ENCODE measurements at regions not wholly inside any gene's neighbourhood (a gene's known extent, or its start where the extent isn't known, plus 50 kb on each side); places are given as distances from the start of the nearest gene placed in this dataset.
A peak's percentile ranks its signal among the peaks of the same experiment; 100 is the strongest.
"Not testable (repeated sequence)": the region's sequence is repeated elsewhere in the genome, so short reads cannot be mapped to it uniquely, and the experiment has no call there.

DNA sequence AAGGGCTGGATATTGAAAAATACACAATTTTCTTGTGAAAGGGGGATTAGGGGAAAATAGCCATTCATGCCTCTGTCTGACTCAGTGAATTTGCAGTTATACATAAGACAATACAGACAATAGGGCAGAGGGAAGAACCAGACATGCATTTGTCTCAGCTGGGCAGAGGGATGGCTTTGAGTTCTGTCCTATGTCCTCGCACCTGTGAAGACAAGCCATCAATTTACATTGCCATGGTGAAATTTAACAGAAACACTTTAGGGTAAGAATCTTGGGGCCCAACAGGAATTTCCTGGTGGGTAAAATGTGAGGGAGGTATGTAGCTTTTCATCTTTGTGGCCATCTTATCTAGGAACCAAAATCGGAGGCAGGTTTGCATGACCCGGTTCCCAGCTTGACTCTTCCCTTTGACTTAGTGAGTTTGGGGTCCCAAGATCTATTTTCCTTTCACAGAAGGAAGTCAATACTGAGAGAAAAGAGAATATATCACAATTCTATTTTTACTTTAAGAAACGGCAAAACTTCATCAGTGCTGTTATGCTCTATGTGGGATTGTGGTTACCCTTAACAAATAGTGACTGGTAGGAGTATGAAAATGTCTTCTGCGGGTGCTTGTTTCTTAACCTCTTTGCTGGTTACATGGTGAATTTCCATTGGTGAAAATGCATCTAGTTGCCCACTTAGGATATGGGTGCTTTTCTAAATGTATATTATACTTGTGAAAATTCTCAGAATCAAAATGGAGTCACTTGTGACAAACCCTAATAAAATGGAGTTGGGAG, 221.8 kb downstream of the SPP2 start:
- peak in 1 of 2 experiments; percentile 19 for DNase-seq

DNA sequence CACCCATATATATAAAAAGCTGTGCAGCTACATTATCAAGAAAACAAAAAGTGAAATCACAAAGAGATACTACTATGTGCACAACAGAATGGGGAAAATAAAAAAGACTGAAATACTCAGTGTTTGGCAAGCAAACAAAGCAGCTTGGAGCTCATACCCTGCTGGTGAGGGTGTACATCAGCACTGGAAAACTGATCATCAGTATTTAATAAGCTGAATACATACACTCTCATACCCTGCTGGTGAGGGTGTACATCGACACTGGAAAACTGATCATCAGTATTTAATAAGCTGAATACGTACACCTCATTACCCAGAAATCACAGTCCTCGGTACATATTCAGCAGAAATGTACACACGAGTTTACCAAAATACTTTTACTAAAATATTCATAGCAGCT, 220.8 kb downstream of the SPP2 start:
- DNase-seq = no peak

GRCh38 chr2:234269769-234270204, 219.3 kb downstream of the SPP2 start:
- no peak for DNase-seq

- no peak for DNase-seq
These were observed 217.0 kb downstream of the SPP2 start for GRCh38 chr2:234267534-234267933.

GRCh38 chr2:234266952-234267351, 216.4 kb downstream of the SPP2 start:
- DNase-seq = no peak

GRCh38 chr2:234265206-234265605, 214.7 kb downstream of the SPP2 start:
- DNase-seq = no peak

GRCh38 chr2:234261736-234262135, 211.2 kb downstream of the SPP2 start:
- DNase-seq = no peak

GRCh38 chr2:234259440-234259839, 208.9 kb downstream of the SPP2 start:
- DNase-seq = no peak

GRCh38 chr2:234258562-234259141, 208.2 kb downstream of the SPP2 start:
- DNase-seq = peak in 1 of 2 experiments; percentile 34

DNA sequence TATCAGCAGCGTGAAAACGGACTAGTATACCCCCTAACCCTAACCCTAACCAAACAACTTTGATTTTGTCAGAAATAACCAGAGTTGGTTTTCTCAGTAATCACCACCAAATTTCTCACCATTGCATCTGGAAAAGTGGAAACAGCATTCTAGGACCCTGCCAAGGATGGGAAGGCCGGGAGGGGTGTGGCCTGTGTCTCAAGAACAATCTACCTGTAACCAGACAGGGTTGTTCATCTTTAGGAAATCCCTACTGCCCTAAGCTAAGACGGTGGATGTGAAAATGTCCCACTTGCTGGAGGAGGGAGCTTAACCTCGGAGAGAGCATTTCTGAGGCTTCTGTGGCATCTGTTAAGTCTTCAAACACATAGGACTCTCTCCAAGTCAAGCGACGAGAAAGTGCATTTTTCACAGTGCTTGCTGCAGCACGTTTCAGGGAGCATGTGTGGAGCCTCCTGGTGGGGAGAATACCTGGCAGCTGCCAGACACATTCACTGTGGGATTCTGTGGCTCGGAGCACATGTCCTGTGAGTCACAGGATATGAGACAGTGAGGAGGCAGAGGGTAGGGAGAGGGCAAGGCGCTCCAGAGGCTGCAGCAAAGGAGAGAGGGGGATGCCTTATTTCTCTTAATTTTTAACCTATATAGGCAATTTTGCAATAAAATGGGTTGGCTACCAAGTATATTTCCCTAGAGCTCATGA, 207.5 kb downstream of the SPP2 start:
- DNase-seq = peak; percentile 48 to 56

GRCh38 chr2:234256516-234256915, 206.0 kb downstream of the SPP2 start:
- no peak for DNase-seq

- DNase-seq = no peak
These were observed 204.4 kb downstream of the SPP2 start for GRCh38 chr2:234254783-234255521.

DNA sequence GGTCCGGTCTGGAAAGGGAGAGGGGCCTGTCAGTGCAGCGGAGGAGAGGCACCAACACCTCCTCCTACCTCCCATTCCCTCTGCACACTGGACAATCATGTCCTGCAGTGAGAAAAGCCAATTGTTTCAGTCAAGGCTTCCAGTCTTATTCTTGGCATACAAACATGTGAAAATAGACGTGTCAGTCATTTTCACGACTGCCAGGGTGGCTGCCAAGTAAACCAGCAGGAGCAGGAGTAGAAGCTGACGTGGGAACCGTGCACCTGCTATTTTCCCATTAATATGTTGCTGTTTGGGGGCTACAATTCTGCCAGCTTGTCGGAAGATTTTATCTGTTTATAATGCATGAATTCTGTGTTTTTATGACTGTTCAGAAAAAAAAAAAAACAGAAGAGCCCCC, 202.3 kb downstream of the SPP2 start:
- DNase-seq = no peak

- no peak for DNase-seq
These were observed 201.1 kb downstream of the SPP2 start for GRCh38 chr2:234251326-234252271.

DNA sequence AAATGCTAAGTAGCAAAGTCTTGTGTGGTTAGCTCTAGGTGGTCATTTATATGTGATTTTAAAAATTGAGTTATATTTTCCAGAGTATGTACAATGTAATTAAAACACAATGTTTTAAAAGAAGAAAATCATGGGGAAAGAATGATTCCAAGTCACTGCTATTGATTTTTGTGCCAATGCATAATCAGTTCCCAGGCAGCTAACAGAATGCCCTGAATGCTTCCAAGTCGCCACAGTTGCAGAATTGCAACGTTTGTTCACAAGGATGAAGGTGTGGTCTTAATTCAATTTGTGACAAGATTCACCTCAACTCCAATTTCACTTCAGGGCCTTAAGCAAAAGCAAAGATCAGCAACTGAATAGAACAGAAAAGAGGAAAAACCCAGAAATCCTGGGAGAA, 200.4 kb downstream of the SPP2 start:
- DNase-seq = no peak

GRCh38 chr2:234249873-234250272, 199.4 kb downstream of the SPP2 start:
- DNase-seq = no peak

DNA sequence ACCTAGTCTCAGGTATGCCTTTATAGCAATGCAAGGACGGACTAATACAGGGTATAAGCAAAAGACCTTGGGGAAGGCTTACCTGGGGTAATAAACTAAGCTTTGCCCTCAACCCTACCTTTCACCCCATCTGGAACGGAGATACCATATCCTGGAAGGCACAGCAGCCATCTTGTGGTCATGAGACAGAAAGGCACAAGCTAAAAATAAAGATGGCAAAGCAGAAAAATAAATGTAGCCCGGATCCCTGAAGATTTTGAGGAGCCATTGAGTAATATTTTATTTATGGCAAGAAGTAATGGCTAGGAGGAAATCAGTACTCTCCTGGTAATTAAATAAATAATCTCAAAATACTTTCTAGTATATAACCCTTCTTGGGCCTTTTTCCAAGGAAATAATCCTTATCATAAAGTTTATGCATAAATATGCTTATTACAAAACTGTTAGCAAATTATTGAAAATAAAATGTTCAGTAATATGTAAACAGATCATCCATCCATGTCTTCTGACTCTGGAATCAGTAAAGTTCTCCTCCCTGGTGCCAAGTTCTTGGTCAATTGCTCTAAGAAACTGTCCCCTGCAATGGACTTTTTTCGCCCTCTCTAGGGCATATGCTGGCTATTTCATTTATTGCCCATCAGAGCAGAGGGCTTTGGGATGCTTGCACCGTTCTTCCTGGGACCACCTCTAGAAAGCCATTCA, 198.7 kb downstream of the SPP2 start:
- no peak for DNase-seq

DNA sequence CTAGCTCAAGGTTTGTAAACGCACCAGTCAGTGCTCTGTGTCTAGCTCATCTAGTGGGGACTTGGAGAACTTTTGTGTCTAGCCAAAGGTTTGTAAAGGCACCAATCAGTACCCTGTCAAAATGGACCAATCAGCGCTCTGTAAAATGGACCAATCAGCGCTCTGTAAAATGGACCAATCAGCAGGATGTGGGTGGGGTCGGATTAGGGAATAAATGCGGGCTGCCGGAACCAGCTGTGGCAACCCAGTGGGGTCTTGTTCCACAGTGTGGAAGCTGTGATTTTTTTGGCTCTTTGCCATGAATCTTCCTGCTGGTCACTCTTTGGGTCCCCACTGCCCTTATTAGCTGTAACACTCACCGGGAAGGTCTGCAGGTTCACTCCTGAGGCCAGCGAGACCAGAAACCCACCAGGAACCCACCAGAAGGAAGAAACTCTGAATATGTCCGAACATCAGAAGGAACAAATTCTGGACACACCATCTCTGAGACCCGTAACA, 197.8 kb downstream of the SPP2 start:
- not testable (repeated sequence) for DNase-seq

GRCh38 chr2:234247453-234248180, 197.1 kb downstream of the SPP2 start:
- DNase-seq = no peak

GRCh38 chr2:234245945-234246344, 195.4 kb downstream of the SPP2 start:
- no peak for DNase-seq

All from activated T-cell treated with anti-CD3 and anti-CD28 coated beads, Interleukin-2, amount 50 U/mL, for 48 hours (primary cell).